HG02884 (cell line): ENCODE measurements at regions not wholly inside any gene's neighbourhood (a gene's known extent, or its start where the extent isn't known, plus 50 kb on each side); places are given as distances from the start of the nearest gene placed in this dataset.

ENCODE experiments used
- ATAC-seq: cut with Tn5 transposase; IDR thresholded peaks from one replicate; pipeline ENCODE4 v1.9.1; 2021; ENCODE audit warnings: mild to moderate bottlenecking, moderate library complexity; ENCODE audit not compliant: unreplicated experiment

GRCh38 chr1:184215274-184215925 lies 163.9 kb downstream of the TSEN15 start:
- no peak for ATAC-seq

GRCh38 chr1:184218458-184219075 lies 167.0 kb downstream of the TSEN15 start:
- no peak for ATAC-seq

- no peak for ATAC-seq
Measured at GRCh38 chr1:184219414-184219813, 167.4 kb upstream of the C1orf21 start.

GRCh38 chr1:184219883-184220282 lies 166.9 kb upstream of the C1orf21 start:
- ATAC-seq: no peak

- no peak for ATAC-seq
Measured at GRCh38 chr1:184221087-184221486, 165.7 kb upstream of the C1orf21 start.

- ATAC-seq: no peak
Measured at GRCh38 chr1:184222652-184223052, 164.2 kb upstream of the C1orf21 start.

- ATAC-seq: no peak
Measured at GRCh38 chr1:184223216-184223615, 163.6 kb upstream of the C1orf21 start.

GRCh38 chr1:184225283-184226099 lies 161.3 kb upstream of the C1orf21 start:
- ATAC-seq: no peak

GRCh38 chr1:184226100-184226487 lies 160.7 kb upstream of the C1orf21 start:
- no peak for ATAC-seq

- ATAC-seq: no peak
Measured at GRCh38 chr1:184228558-184228957, 158.3 kb upstream of the C1orf21 start.

GRCh38 chr1:184237588-184237987 lies 149.2 kb upstream of the C1orf21 start:
- ATAC-seq: no peak

- no peak for ATAC-seq
Measured at GRCh38 chr1:184241446-184241845, 145.4 kb upstream of the C1orf21 start.

GRCh38 chr1:184242507-184242943 lies 144.3 kb upstream of the C1orf21 start:
- no peak for ATAC-seq

- ATAC-seq: no peak
Measured at GRCh38 chr1:184244962-184245361, 141.9 kb upstream of the C1orf21 start.

- no peak for ATAC-seq
Measured at GRCh38 chr1:184247671-184248070, 139.2 kb upstream of the C1orf21 start.

GRCh38 chr1:184253921-184254320 lies 132.9 kb upstream of the C1orf21 start:
- no peak for ATAC-seq

- no peak for ATAC-seq
Measured at GRCh38 chr1:184254849-184255248, 132.0 kb upstream of the C1orf21 start.

GRCh38 chr1:184255560-184255959 lies 131.3 kb upstream of the C1orf21 start:
- no peak for ATAC-seq

- ATAC-seq: no peak
Measured at GRCh38 chr1:184257873-184258272, 129.0 kb upstream of the C1orf21 start.

GRCh38 chr1:184258525-184258924 lies 128.3 kb upstream of the C1orf21 start:
- no peak for ATAC-seq

GRCh38 chr1:184260382-184260781 lies 126.4 kb upstream of the C1orf21 start:
- no peak for ATAC-seq

- ATAC-seq: no peak
Measured at GRCh38 chr1:184262109-184262508, 124.7 kb upstream of the C1orf21 start.
